A673 (cell line): ENCODE measurements at regions not wholly inside any gene's neighbourhood (a gene's known extent, or its start where the extent isn't known, plus 50 kb on each side); places are given as distances from the start of the nearest gene placed in this dataset.

ENCODE experiments used
- BruUV-seq: library from RNA; stranded (reverse); fragments of 400-500 nt; replicated peaks from 2 replicates; lab custom pipeline; 2021; lab: Mats Ljungman, UMichigan
- CTCF ChIA-PET: fragments of 300-600 bp; sonication (Branson Sonifier 250); formaldehyde crosslinking; loops from one replicate; lab custom pipeline; 2022; ENCODE audit warnings: antibody characterized with exemption; lab: Charles Lee
- POLR2A ChIA-PET: fragments of 300-600 bp; sonication (Branson Sonifier 250); formaldehyde crosslinking; loops from one replicate; lab custom pipeline; 2022; ENCODE audit warnings: antibody characterized with exemption; ENCODE audit not compliant: low non-redundant PET; lab: Charles Lee
- DNase-seq: peaks from one replicate; pipeline ENCODE4 v3.0.0-alpha.2; 2015; ENCODE audit warnings: low spot score
- H3K27ac ChIP-seq: fragments of 200-600 bp; sonication (generic); 2 replicates; pipeline ENCODE4 v1.5.1; 2016; ENCODE audit warnings: mixed run types, low read depth, mild to moderate bottlenecking, mixed read lengths, antibody characterized with exemption, low read length; ENCODE audit not compliant: poor library complexity, severe bottlenecking
- H3K27me3 ChIP-seq: fragments of 200-600 bp; sonication (generic); replicated peaks from 2 replicates; pipeline ENCODE4 v1.6.1; 2017; ENCODE audit warnings: mixed run types, low read depth, mild to moderate bottlenecking, mixed read lengths, antibody characterized with exemption, low read length; ENCODE audit not compliant: insufficient read depth, poor library complexity
- H3K36me3 ChIP-seq: fragments of 200-600 bp; sonication (generic); 2 replicates; pipeline ENCODE4 v1.6.1; 2016; ENCODE audit warnings: mixed run types, mild to moderate bottlenecking, mixed read lengths, antibody characterized with exemption, low read length; ENCODE audit not compliant: insufficient read depth, poor library complexity, severe bottlenecking
- H3K4me1 ChIP-seq: fragments of 200-600 bp; sonication (generic); 2 replicates; pipeline ENCODE4 v1.6.1; 2017; ENCODE audit warnings: mixed run types, mild to moderate bottlenecking, mixed read lengths, antibody characterized with exemption, low read length; ENCODE audit not compliant: insufficient read depth, poor library complexity, severe bottlenecking
- H3K4me3 ChIP-seq: fragments of 200-600 bp; sonication (generic); 2 replicates; pipeline ENCODE4 v1.5.1; 2016; ENCODE audit warnings: low read depth, mixed run types, mild to moderate bottlenecking, mixed read lengths, low read length; ENCODE audit not compliant: poor library complexity, severe bottlenecking
- H3K9me3 ChIP-seq: fragments of 200-600 bp; sonication (generic); 2 replicates; pipeline ENCODE4 v1.6.1; 2016; ENCODE audit warnings: mixed run types, low read depth, mild to moderate bottlenecking, mixed read lengths, antibody characterized with exemption, low read length; ENCODE audit not compliant: poor library complexity, severe bottlenecking
- CTCF ChIP-seq: fragments of 300-800, 200-600 bp; sonication (generic); conservative IDR thresholded peaks from 2 replicates; pipeline ENCODE4 v1.5.1; 2017; ENCODE audit warnings: low read depth, mild to moderate bottlenecking, antibody characterized with exemption, low read length, moderate library complexity, mixed read lengths
- EZH2 ChIP-seq: fragments of 200-600 bp; sonication (generic); IDR thresholded peaks from 2 replicates; pipeline ENCODE4 v1.6.1; 2017; ENCODE audit warnings: borderline replicate concordance, low read depth, mild to moderate bottlenecking, mixed read lengths, antibody characterized with exemption, low read length; ENCODE audit not compliant: poor library complexity, severe bottlenecking
- intact Hi-C: fragments of 100-400 bp; cut with micrococcal nuclease; formaldehyde crosslinking; loops from one replicate; pipeline ENCODE4 v1.10.0; 2022; ENCODE audit not compliant: unreplicated experiment

GRCh38 chr10:59057345-59057744, 119.1 kb upstream of the PHYHIPL start:
- Histone ChIP-seq H3K36me3 (no peaks in the 10 kb centered on the region), H3K27ac (no peak overlapping the region), H3K4me3 (no peak overlapping the region), H3K9me3 (no peaks in the 10 kb centered on the region), H3K4me1 (no peaks in the 10 kb centered on the region), H3K27me3 (no peaks in the 10 kb centered on the region)
- no peak for DNase-seq
- TF ChIP-seq CTCF: no peak
- no peak for TF ChIP-seq EZH2
- intact Hi-C loops: no loop called here
- no TSS peak for BruUV-seq
- ChIA-PET CTCF (no interaction called here), POLR2A (no interaction called here)

GRCh38 chr10:59060852-59061251, 115.6 kb upstream of the PHYHIPL start:
- DNase-seq: no peak
- CTCF ChIA-PET: no interaction called here
- no peak overlapping the region for H3K27ac ChIP-seq
- BruUV-seq: no TSS peak
- TF ChIP-seq CTCF: no peak
- TF ChIP-seq EZH2: no peak
- intact Hi-C loops: no loop called here
- POLR2A ChIA-PET: no interaction called here
- no peaks in the 10 kb centered on the region for H3K9me3 ChIP-seq
- no peaks in the 10 kb centered on the region for H3K4me1 ChIP-seq
- H3K27me3 ChIP-seq: no peaks in the 10 kb centered on the region
- no peak overlapping the region for H3K4me3 ChIP-seq
- H3K36me3 ChIP-seq: no peaks in the 10 kb centered on the region

- Histone ChIP-seq H3K9me3 (no peaks in the 10 kb centered on the region), H3K27me3 (no peaks in the 10 kb centered on the region), H3K36me3 (no peaks in the 10 kb centered on the region), H3K27ac (no peak overlapping the region), H3K4me3 (no peak overlapping the region), H3K4me1 (no peaks in the 10 kb centered on the region)
- TF ChIP-seq CTCF (no peak), EZH2 (no peak)
- ChIA-PET CTCF (no interaction called here), POLR2A (no interaction called here)
- intact Hi-C loops: no loop called here
- no peak for DNase-seq
- BruUV-seq: no TSS peak
These were observed 113.0 kb upstream of the PHYHIPL start for GRCh38 chr10:59063491-59063890.
